ENCODE measurements at regions not wholly inside any gene's neighbourhood (a gene's known extent, or its start where the extent isn't known, plus 50 kb on each side); places are given as distances from the start of the nearest gene placed in this dataset.

GRCh38 chr5:158178535-158178934, 319.6 kb upstream of the CLINT1 start:
- no peak for DNase-seq

GRCh38 chr5:158177146-158177545, 318.2 kb upstream of the CLINT1 start:
- no peak for DNase-seq

DNA sequence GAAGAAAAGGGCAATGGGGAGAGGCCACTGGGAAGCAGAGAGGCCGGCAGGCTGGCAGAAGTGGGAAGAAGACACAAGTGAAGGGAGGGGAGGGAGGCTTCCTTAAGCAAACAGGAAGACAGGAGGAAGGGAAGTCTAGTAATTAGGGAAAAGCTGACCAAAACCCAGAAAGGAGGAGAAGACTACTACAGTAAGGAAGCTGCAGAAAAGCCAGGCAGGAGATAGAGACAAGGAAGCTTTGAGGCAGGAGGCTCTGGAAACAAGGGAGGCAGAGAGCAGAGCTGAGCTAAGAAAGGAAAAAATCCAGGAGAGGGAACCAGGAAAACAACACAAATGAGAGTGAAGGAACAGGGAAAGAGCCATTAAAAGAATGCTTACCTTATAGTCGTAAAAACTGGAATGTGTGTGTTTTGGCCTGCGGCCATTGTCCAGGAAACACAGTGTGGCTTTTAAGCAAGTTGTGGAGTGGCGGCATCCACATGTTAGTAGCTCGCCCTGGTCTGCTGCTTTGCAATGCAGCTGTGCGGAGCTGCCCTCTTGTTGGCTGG, 317.1 kb upstream of the CLINT1 start:
- no peak for DNase-seq

- peak; percentile 78 to 89 (median 82) for DNase-seq
Measured at GRCh38 chr5:158174918-158175851, 316.2 kb upstream of the CLINT1 start.

DNA sequence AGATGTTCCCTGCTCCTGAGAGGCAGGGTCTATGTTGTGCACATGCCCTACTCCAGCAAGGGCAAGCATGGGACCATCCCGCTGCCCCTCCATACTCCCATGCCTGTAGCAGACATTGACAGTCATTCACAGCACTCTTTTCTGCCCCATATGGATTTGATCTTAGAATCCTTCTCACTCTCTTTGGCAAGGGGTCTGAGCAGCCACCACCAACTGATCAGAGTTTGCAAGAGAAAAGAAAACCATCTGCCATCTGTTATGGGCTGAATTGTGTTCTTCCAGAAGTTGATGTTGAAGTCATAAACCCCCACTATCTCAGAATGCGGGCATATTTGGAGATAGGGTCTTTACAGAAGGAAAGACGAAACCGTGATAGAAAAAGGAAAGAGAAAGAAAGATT, 315.1 kb upstream of the CLINT1 start:
- no peak for DNase-seq

- no peak for DNase-seq
Measured at GRCh38 chr5:158172005-158172404, 313.1 kb upstream of the CLINT1 start.

- DNase-seq: no peak
Measured at GRCh38 chr5:158170534-158170933, 311.6 kb upstream of the CLINT1 start.

DNA sequence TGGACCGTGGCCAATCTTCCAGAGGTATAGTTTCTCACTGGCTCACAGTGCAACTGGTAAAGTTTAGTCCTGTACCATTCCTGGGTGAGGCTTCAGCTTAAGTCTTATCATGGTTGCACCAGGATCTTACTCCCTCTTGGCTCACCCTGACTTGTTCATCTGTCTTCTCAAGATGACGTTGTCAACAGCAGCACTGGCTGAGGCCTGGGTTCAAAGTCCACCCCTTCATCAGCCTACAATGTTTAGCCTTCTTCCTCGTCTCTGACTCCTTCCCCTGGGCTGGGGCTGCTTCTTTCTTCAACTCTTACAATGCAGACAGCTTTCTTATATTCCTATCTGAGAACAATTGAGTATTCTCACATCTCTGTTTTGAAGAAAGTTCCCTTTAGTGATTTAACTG, 311.1 kb upstream of the CLINT1 start:
- DNase-seq: no peak

DNA sequence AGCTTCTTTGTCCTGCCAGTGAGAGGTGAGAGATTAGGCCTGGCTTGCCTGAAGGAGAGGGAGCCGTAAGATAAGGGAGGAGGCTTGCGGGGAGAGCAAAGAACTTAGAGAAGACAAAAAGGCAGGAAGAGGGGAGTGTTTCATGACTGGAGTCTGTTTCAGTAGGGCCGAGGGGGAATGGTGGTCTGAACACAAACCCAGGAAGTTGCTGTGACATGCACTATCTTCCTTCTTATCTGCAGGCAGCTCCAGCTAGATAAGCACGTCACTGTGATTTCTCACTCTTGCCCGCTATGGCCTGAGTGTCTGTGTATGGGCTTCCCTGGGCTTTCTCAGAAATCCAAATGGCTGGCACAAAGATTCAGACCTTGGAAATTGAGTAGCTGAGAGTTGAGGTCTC, 307.5 kb upstream of the CLINT1 start:
- no peak for DNase-seq

DNA sequence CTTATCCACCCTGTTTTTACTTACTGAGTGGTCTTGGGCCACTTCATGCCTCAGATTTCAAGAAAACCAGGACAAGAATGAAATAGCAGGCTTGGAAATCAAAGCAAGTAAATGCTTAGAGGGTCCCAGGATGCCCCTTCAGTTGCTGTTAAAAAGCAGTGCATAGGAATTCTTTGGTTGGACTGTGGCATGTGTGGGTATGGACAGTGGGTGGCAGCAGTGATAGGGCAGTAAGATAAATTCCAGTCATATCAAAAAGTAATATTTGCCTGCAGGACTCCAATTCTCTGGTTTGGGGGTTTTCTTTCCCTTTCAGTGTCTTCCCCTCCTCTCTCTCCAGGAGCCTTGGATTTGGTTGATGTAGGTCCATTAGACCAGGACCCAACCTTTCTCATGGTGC, 306.7 kb upstream of the CLINT1 start:
- DNase-seq: no peak

GRCh38 chr5:158164296-158165047, 305.5 kb upstream of the CLINT1 start:
- peak; percentile 31 to 79 (median 54) for DNase-seq

DNA sequence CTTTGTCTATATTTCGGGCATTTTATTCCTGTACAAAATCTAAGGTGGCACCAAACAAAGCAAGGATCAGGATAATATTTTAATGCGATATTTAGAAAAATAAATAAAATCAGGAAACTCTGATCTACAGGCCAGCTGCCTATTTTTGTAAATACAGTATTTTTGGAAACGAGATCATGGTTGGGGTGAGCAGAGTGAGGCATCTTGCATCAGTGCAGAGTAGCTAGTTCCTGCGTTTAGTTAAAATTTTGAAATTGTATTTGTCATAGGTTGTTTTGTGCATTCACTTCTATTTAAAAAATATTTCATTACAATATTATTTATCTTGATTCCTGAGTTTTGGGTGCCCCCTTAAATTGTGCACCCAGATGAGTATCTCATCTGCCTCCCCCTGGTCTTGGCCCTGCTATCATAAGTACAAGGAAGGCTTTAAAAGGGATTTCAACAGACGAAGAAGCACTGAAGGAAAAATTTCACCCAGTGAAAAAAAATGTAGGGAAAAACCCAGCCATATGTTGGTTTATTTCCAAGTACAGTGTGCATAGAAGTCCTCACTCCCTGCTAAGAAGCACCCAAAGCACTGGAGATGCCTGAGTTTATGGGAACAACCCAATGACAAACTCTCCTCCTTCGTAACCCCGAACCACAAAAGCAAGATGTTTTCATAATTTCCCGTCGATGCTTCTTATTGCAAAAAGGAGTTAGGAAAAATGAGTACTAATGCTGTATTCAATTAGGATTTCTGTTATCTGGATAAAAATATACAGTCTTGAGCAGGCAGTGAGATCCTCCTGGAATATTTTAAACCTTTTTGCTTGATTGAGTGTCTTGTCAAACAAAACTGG, 304.7 kb upstream of the CLINT1 start:
- DNase-seq: peak; percentile 23 to 63 (median 41)

DNA sequence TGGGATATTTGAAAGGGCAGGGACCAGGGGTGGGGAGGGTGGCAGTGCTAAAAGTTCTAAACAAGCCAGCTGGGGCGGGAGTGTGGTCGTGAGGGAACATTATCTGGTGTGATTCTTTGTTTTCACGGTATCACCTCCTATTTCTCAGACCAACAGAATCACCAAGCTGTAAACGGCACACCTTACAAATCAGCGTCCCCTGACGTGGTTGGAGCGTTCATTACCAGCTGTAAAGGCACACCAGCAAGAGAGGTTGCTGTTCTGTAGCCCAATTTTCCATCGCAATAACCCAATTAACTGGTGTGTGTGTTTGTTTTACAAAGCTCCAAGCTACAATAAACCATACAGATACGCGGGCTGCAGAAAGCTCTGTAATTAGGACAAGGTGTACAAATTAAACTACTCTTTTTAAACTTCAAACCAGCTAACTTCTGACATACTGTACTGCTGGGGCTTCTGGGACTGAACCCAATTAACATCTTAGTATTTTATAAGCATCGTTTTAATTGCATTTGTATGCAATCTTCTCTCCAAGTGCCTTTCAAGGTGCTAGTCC, 303.6 kb upstream of the CLINT1 start:
- DNase-seq: no peak

GRCh38 chr5:158162026-158162425, 303.1 kb upstream of the CLINT1 start:
- DNase-seq: no peak

GRCh38 chr5:158159621-158160020, 300.7 kb upstream of the CLINT1 start:
- DNase-seq: peak; percentile 31 to 68 (median 50)

- DNase-seq: no peak
Measured at GRCh38 chr5:158155811-158156505, 297.0 kb upstream of the CLINT1 start.

- no peak for DNase-seq
Measured at GRCh38 chr5:158155067-158155466, 296.1 kb upstream of the CLINT1 start.

DNA sequence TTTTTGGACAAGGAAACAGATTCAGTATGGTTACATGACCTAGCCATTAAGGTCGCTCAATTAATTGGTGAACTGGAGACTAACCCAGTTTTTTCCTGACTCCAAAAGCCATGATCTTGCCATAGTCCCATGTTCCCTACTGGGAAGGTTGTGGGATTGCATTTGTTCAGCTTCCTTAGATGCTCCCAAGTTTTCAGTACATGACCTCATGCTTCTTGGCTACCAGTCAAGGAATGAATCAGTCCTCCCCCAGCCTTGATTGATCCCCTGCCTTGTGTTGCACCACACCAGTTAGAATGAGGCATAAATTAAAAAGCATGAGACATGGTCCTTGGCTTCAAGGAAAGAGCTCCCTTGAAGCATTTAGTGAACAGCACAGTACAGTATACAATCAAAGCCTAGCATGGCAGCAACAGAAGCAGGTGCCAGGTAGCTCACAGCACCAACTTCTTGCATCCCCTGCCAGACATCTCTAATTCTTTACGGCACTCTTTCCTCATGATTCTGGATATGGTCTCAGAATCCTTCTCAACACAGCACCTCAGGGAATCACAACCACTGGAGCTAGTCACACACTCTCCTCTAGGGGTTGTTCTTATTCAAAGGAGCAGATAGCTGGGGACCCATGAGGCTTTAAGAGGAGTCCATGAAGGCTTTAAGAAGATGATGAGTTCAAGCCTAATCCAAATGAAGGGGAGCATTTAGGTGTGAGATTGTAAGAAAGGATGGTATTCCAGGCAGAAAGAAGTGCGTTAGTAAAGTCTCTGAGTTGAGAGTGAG, 295.5 kb upstream of the CLINT1 start:
- DNase-seq: peak in 2 of 3 donors; percentile 14 to 35

DNA sequence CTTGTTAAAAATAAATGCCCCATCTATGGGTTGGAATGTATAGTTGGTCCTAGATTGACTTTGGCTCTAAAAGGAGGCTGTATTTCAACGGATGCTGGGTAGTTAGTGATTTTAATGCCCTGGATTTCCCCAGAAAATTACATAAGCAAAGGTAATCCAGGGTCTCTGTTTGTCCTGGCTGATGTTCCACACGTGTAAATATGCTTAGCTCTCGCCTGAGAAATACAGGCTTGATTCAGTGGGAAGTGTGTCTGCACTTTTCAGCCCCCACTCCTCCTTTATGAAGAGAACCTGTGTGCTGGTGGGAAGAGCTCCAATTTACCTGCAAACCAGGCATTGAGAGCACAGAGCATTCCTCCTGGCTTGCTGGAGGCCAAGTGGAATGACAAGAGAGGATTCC, 294.6 kb upstream of the CLINT1 start:
- DNase-seq: no peak

GRCh38 chr5:158152136-158152535, 293.2 kb upstream of the CLINT1 start:
- DNase-seq: peak in 1 of 3 donors; percentile 20

- no peak for DNase-seq
Measured at GRCh38 chr5:158147227-158147626, 288.3 kb upstream of the CLINT1 start.

Measured in suppressor macrophage treated with lipopolysaccharide for 1 hour (primary cell).